ENCODE measurements at regions not wholly inside any gene's neighbourhood (a gene's known extent, or its start where the extent isn't known, plus 50 kb on each side); places are given as distances from the start of the nearest gene placed in this dataset.

DNA sequence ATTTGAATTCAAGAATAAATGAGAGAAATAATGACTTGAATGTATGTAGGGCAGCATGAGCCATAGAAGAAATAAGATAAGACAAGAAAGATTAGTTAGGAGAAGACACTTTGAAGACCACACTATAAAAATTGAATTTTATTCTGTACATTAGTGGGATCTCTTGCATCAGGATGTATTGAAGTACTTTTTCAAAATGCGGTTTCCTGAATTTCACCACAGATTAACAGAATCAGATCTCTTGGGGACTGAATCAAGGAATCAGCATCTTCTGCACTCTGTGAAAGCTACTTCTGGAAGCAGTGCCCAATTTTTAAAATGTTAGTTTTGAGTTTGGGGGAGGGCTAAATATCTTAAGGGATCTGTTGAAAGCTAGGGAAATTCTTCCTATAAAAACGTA is 763.9 kb upstream of the GOLIM4 start:
- no CpG with 5 or more reads among the region's 2 CpGs for WGBS, 2 experiments (ENCODE audit: extremely low coverage in 2 of 2, insufficient read length in 1 of 2)
- Histone ChIP-seq H3K9me1 (ENCODE audit: insufficient read depth, low read length) (no peaks in the 10 kb centered on the region), H3K4ac (ENCODE audit: low read depth, low read length) (no peak overlapping the region), H3K36me3 (ENCODE audit: control insufficient read depth, insufficient read depth, low read length) (no peaks in the 10 kb centered on the region), H3K23ac (ENCODE audit: low read depth, low read length) (no peak overlapping the region), H3K9ac (ENCODE audit: low read depth, low read length) (no peak overlapping the region), H3K4me3 (ENCODE audit: insufficient read depth, low read depth, low read length) (no peak overlapping the region), H2BK5ac (ENCODE audit: low read depth, low read length, poor library complexity, severe bottlenecking) (no peak overlapping the region), H4K5ac (ENCODE audit: low read depth, low read length) (no peak overlapping the region), H3K56ac (ENCODE audit: extremely low read depth, insufficient read depth, low read length) (no peak overlapping the region), H2BK15ac (ENCODE audit: low read depth, low read length) (no peak overlapping the region), H2BK20ac (ENCODE audit: low read depth, low read length) (no peak overlapping the region), H2AK9ac (replicated peaks; ENCODE audit: low read depth, low read length, poor library complexity) (no peak overlapping the region), H3K18ac (ENCODE audit: low read depth, low read length) (no peak overlapping the region), H3K4me2 (ENCODE audit: low read depth, low read length) (no peak overlapping the region), H3K79me1 (ENCODE audit: low read depth in 1 of 2, low read length in 2 of 2) (no peaks in the 10 kb centered on the region), H3K14ac (replicated peaks; ENCODE audit: low read depth, low read length) (no peak overlapping the region), H3K4me1 (ENCODE audit: control insufficient read depth, insufficient read depth, low read length) (no peaks in the 10 kb centered on the region), H4K91ac (ENCODE audit: insufficient read depth, low read depth, low read length) (no peak overlapping the region), H4K8ac (ENCODE audit: low read depth in 2 of 2, low read length in 2 of 2) (no peak overlapping the region), H2AFZ (replicated peaks; ENCODE audit: low read length, poor library complexity) (no peak overlapping the region), H3K27ac (ENCODE audit: insufficient read depth, low read length) (no peak overlapping the region), H3K9me3 (ENCODE audit: control insufficient read depth, insufficient read depth, low read length) (no peaks in the 10 kb centered on the region), H2AK5ac (ENCODE audit: low read depth, low read length) (no peak overlapping the region), H2BK120ac (ENCODE audit: low read depth, low read length) (no peak overlapping the region), H4K20me1 (ENCODE audit: insufficient read depth, low read length) (no peaks in the 10 kb centered on the region), H3K27me3 (ENCODE audit: control insufficient read depth, insufficient read depth, low read length) (no peaks in the 10 kb centered on the region)
- POLR2A ChIA-PET (ENCODE audit: unreplicated experiment) = no interaction called here
- dilution Hi-C loops (cut with HindIII; ENCODE audit: low sequenced_read_pairs, unreplicated experiment) (no loop called here), in situ Hi-C loops (cut with MboI; ENCODE audit: low sequenced_read_pairs) (no loop called here), intact Hi-C loops (cut with micrococcal nuclease) (no loop called here)
- DNase-seq (no peak), ATAC-seq (ENCODE audit: low read depth) (no peak)
- CTCF ChIA-PET = interaction anchor here (0.5 to 0.7 kb wide), 2 partner anchors 47 to 274 kb away, joined by 3 read pairs; no protein-coding TSS in a partner anchor
- TF ChIP-seq NFE2L2 (IDR thresholded peaks at IDR 0.05; ENCODE audit: low read depth, low read length) (no peak), SMC3 (IDR thresholded peaks at IDR 0.05; ENCODE audit: low read depth, low read length) (no peak), BHLHE40 (IDR thresholded peaks at IDR 0.05; ENCODE audit: low read depth, low read length) (no peak), MXI1 (IDR thresholded peaks at IDR 0.05; ENCODE audit: borderline replicate concordance, low read depth, low read length) (no peak), RAD21 (IDR thresholded peaks at IDR 0.05; ENCODE audit: low read length) (no peak), POLR2A (IDR thresholded peaks at IDR 0.05; ENCODE audit: low read depth, low read length) (no peak), RFX5 (IDR thresholded peaks at IDR 0.05; ENCODE audit: low read depth, low read length) (no peak)
- BruUV-seq (replicated peaks) = no TSS peak
